ENCODE measurements at regions not wholly inside any gene's neighbourhood (a gene's known extent, or its start where the extent isn't known, plus 50 kb on each side); places are given as distances from the start of the nearest gene placed in this dataset.

- TF ChIP-seq CTCF (IDR thresholded peaks at IDR 0.05) = no peak
- TF ChIP-seq POLR2A (IDR thresholded peaks at IDR 0.05) = no peak
These were observed 554.9 kb downstream of the PRELID2 start for GRCh38 chr5:145280214-145280613.
